GM12864 (cell line): ENCODE measurements at regions not wholly inside any gene's neighbourhood (a gene's known extent, or its start where the extent isn't known, plus 50 kb on each side); places are given as distances from the start of the nearest gene placed in this dataset.

Source experiments
- DNase-seq: peaks from one replicate; pipeline ENCODE4 v3.0.0-alpha.2; 2011; ENCODE audit warnings: low read depth
- H3K4me3 ChIP-seq: 2 replicates; pipeline ENCODE4 v1.5.1; 2011; ENCODE audit warnings: mild to moderate bottlenecking, low read depth, low read length, control low read depth
- TF ChIP-seq, protein P1 (sequence below): IDR thresholded peaks from 2 replicates; pipeline ENCODE4 v1.5.1; 2011; ENCODE audit warnings: low read depth, mild to moderate bottlenecking, moderate library complexity, low read length, control low read depth, inconsistent platforms; ENCODE audit errors: missing control alignments

DNA sequence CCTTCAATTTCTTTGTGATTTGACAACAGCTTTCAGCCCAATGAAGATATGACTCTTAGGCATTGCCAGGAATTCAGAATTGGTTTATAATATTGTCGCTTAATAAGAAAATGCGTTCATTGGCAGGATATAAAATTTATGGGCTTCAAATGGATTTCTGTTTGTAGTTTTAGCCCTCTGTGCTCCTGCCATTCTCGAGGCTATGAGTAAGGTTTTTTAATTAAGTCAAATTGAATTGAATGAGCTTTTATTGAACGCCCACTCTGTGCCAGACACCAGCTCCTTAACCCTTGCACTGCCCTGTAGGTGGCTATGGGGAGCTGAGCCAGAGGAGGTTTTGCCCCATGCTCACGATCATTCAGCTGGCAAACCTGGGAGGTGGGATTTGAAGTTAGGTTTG lies 115.1 kb downstream of the SLC25A47 start:
- no peak overlapping the region for H3K4me3 ChIP-seq
- TF ChIP-seq, protein P1, sequence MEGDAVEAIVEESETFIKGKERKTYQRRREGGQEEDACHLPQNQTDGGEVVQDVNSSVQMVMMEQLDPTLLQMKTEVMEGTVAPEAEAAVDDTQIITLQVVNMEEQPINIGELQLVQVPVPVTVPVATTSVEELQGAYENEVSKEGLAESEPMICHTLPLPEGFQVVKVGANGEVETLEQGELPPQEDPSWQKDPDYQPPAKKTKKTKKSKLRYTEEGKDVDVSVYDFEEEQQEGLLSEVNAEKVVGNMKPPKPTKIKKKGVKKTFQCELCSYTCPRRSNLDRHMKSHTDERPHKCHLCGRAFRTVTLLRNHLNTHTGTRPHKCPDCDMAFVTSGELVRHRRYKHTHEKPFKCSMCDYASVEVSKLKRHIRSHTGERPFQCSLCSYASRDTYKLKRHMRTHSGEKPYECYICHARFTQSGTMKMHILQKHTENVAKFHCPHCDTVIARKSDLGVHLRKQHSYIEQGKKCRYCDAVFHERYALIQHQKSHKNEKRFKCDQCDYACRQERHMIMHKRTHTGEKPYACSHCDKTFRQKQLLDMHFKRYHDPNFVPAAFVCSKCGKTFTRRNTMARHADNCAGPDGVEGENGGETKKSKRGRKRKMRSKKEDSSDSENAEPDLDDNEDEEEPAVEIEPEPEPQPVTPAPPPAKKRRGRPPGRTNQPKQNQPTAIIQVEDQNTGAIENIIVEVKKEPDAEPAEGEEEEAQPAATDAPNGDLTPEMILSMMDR: no peak
- DNase-seq: no peak

DNA sequence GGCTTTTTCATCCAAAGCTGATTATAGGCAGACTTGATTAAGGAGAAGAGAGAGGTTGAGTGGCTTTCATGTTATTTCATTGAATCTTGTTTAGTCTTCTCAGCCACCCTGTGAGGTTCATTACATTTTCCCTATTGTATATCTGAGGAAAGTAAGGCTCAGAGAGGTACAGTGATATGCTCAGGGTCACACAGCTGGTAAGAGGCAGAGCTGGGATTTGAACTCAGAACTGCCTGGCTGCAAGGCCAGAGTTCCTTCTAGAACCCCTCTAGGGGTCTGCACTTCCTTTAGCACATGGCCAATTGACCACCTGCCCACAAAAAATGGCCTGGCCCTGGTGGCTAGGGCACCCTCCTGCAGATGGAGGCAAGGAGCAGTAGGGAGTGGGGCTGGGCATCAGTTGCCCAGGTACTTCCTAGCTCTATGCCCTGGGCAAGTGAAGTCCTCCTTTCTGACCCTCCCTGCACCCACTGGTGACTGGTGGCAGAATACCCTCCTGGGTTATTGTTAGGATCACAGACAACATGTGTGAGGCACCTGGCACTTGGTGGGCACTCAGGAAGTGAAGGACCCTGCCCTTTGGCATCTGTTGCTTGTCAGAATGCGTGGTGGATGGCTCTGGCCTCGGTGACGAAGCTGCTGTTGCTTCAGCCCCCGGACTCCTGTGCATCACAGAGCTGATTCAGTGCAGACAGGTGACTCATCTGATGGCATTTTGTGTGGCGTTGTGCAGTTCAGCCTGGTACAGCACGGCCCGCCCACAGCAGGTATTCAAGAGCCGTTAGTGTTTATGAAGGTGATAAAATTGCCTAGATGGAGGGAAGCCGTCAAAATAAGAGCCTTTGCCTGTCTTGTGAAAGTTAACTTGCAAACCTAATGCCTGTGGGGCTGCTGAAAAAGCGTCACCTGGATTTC lies 115.8 kb downstream of the SLC25A47 start:
- TF ChIP-seq, protein P1: no peak
- H3K4me3 ChIP-seq: no peak overlapping the region
- no peak for DNase-seq

DNA sequence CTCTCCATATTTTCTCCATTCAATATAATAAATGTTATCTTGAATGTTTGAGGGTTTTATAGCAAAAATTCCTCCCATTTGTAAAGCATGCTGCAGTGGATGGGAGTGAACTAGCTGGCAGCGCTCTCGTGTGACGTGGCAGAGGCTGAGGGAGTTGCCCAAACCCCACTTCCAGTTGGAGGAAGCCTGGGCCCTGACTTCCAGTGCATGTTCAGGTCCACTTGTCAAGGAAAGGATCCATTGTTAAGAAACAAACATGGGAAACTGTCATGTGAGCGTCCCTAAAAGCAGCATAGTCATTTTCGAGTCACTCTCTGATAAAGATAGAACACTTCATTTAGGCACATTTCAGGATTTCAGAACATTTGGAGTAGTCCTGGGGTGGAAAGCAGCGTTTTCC lies 116.6 kb downstream of the SLC25A47 start:
- H3K4me3 ChIP-seq: no peak overlapping the region
- TF ChIP-seq, protein P1: no peak
- DNase-seq: no peak

DNA sequence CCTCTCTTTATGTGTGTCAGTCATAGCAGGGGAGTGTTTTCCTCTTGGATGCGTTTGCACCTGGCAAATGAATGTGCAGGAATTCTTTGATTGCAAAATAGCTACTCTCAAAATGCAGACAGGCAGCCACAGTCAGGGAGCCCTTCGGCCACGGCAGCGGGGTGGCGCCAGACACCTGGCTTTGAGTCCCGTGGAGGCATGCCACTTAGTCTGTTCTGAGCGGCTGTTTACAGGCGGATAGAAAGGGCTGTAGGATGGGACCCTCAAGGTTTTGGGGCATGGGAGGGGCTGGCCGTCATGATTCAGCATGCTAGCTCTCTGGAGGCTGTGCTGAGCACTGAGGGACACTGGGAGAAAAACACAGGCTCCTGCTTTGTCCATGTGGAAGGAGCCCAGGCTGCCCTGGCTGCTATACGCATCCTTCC lies 117.1 kb downstream of the SLC25A47 start:
- no peak for DNase-seq
- H3K4me3 ChIP-seq: no peak overlapping the region
- TF ChIP-seq, protein P1: peak; percentile 39

DNA sequence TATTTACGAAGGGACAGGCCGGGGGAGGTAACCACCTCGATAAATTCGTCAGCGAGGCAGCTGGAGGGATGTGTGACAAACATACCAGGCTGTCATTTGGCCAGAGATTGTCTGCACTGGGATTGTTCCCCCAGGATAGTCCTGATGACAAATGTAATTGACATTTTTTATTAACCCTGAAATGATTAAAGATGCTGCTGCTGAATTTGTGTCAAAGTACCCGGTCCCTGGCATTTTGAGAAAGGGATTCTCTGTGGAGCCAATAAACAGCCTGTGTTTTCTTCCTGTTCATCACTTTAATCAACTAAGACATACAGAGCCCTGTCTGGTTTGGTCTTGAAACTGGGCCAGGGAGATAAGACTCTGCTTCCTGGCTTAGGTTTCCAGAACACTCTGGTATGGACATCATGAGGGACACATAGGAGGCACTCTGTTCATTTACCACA lies 117.6 kb downstream of the SLC25A47 start:
- TF ChIP-seq, protein P1: no peak
- H3K4me3 ChIP-seq: no peak overlapping the region
- no peak for DNase-seq

DNA sequence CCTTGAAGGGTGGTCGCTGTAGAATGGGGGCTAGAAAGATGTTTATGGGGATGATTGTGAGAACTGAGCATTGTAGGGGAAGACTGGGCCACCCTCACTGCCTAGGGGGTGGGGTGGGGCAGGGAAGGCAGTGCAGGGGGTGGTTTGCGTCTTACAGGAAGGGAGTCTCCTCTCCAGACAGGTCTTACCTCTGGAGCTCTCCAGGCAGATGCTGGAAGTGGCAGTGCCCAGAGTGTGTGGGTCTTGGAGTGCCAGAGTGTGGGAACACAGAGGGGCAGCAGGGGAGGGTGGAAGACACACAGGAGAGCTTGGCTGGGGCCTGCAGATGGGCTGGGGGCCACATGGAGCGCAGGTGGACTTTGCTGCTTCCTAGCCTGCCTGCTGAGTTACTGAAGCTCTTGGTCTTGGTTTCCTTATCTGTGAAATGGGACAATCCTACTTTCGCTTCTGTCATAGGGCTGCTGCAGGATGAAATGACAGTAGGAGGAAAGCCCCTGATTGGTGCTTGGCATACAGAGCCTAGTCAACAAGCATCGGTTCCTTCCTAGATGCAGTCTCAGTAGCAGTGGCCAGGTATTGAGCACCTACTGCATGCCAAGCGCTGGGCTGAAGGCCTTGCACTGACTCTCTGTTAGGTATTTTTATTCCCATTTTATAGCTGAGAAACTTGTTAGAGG lies 118.3 kb downstream of the SLC25A47 start:
- H3K4me3 ChIP-seq: no peak overlapping the region
- DNase-seq: no peak
- TF ChIP-seq, protein P1: no peak
